MCF 10A (cell line): ENCODE measurements at regions not wholly inside any gene's neighbourhood (a gene's known extent, or its start where the extent isn't known, plus 50 kb on each side); places are given as distances from the start of the nearest gene placed in this dataset.

Experiments used
- BruUV-seq: library from RNA; stranded (reverse); fragments of 400-500 nt; replicated peaks from 2 replicates; lab custom pipeline; 2021; lab: Mats Ljungman, UMichigan
- CTCF ChIA-PET: fragments of 300-600 bp; sonication (Branson Sonifier 250); formaldehyde crosslinking; extraction: SDS; loops from one replicate; lab custom pipeline; 2021; ENCODE audit warnings: antibody characterized with exemption, inconsistent platforms; lab: Yijun Ruan, JAX
- POLR2A ChIA-PET: fragments of 300-600, 350-650 bp; sonication (Branson Sonifier 250); formaldehyde crosslinking; extraction: SDS; loops from one replicate; lab custom pipeline; 2020; ENCODE audit warnings: antibody characterized with exemption, inconsistent platforms; lab: Yijun Ruan, JAX
- DNase-seq: peaks from one replicate; pipeline ENCODE4 v3.0.0-alpha.2; 2018; ENCODE audit not compliant: unreplicated experiment
- H3K27ac Mint-ChIP-seq: one replicate; pipeline ENCODE4 v1.8.0; 2022; ENCODE audit warnings: mild to moderate bottlenecking, low read depth, mixed read lengths; ENCODE audit not compliant: unreplicated experiment
- H3K27me3 Mint-ChIP-seq: one replicate; pipeline ENCODE4 v1.8.0; 2022; ENCODE audit warnings: mixed read lengths; ENCODE audit not compliant: insufficient read depth, unreplicated experiment
- H3K36me3 Mint-ChIP-seq: one replicate; pipeline ENCODE4 v1.8.0; 2022; ENCODE audit warnings: mild to moderate bottlenecking, moderate library complexity, mixed read lengths; ENCODE audit not compliant: insufficient read depth, unreplicated experiment
- H3K4me1 Mint-ChIP-seq: one replicate; pipeline ENCODE4 v1.8.0; 2022; ENCODE audit warnings: mixed read lengths; ENCODE audit not compliant: insufficient read depth, unreplicated experiment
- H3K4me3 Mint-ChIP-seq: one replicate; pipeline ENCODE4 v1.8.0; 2022; ENCODE audit warnings: mild to moderate bottlenecking, moderate library complexity, mixed read lengths; ENCODE audit not compliant: unreplicated experiment
- H3K9me3 Mint-ChIP-seq: one replicate; pipeline ENCODE4 v1.8.0; 2022; ENCODE audit warnings: mixed read lengths; ENCODE audit not compliant: unreplicated experiment
- intact Hi-C: fragments of 100-400 bp; cut with micrococcal nuclease; formaldehyde crosslinking; loops from 2 replicates; pipeline ENCODE4 v1.14.1; 2022
- TF ChIP-seq, protein P1 (sequence below): fragments of 200-600 bp; IDR thresholded peaks from one replicate; pipeline ENCODE4 v1.8.0; 2022; ENCODE audit warnings: antibody characterized with exemption, mild to moderate bottlenecking; ENCODE audit not compliant: unreplicated experiment

DNA sequence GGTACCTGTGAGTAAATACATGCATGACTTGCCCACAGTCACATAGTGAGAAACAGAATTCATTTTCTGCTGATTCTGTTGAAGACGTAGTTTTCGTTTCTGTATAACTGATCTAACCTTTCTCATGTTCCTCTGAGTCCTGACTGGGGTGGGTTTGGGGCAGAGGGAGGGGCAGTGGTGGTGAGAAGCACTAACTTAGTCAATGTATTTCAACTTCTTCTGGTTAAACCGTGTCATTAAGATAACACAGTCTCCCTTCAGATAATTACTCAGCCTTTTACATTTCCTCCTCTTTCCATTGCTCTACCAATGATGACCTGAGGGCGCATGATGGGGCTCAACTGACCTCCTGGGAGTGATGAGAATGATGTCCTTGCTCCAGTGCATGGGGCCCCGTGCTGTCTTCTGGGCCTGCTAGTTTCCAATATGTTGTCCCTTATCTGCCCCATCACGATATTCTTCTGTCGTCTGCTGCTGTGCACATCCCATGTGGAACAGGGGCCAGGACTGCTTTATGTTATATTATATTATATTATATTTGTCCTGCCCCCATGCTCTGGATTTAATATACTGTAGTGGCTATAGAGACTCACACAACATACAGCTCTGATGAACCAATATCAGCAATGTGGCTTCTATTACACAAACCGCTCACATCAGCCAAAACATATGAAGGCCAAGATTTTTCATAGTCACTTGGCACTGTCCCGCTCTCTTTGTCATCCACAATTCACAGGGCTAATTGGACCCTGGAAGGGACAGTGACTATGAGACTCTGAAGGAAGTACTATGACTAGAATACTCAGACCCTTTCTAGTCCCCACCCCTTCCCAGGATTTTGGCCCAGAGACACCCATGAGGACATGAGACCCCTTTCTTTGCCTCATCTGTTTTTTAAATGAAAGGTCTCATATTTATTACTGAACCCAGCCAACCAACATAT is 407.1 kb upstream of the MCTP2 start:
- CTCF ChIA-PET: no interaction called here
- intact Hi-C loops: no loop called here
- TF ChIP-seq, protein P1, sequence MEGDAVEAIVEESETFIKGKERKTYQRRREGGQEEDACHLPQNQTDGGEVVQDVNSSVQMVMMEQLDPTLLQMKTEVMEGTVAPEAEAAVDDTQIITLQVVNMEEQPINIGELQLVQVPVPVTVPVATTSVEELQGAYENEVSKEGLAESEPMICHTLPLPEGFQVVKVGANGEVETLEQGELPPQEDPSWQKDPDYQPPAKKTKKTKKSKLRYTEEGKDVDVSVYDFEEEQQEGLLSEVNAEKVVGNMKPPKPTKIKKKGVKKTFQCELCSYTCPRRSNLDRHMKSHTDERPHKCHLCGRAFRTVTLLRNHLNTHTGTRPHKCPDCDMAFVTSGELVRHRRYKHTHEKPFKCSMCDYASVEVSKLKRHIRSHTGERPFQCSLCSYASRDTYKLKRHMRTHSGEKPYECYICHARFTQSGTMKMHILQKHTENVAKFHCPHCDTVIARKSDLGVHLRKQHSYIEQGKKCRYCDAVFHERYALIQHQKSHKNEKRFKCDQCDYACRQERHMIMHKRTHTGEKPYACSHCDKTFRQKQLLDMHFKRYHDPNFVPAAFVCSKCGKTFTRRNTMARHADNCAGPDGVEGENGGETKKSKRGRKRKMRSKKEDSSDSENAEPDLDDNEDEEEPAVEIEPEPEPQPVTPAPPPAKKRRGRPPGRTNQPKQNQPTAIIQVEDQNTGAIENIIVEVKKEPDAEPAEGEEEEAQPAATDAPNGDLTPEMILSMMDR: no peak
- Mint-ChIP-seq H3K4me1 (peaks cover 15% of the 10 kb centered on the region), H3K4me3 (no peak overlapping the region), H3K27ac (no peak overlapping the region), H3K9me3 (no peaks in the 10 kb centered on the region), H3K36me3 (no peaks in the 10 kb centered on the region), H3K27me3 (no peaks in the 10 kb centered on the region)
- POLR2A ChIA-PET: no interaction called here
- no TSS peak for BruUV-seq
- DNase-seq: no peak

DNA sequence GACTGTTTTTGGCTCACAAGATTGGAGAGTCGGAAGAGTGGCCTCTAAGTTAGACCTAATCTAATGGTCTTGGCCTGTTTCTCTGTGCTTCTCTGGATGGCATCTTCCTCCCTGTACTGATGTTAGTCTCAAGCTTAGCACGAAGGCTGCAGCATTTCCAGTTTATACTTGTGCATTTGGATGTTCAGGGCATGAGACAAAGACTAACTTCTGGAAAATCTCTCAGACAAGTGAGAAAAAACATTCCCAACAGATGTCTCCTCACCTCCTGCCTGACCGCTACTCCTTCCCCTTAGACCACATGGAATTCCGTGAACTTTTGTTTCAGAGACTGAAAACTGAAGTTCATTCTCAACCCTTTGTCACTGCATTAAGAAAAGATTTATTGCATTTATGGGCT is 410.8 kb upstream of the MCTP2 start:
- CTCF ChIA-PET: no interaction called here
- no TSS peak for BruUV-seq

DNA sequence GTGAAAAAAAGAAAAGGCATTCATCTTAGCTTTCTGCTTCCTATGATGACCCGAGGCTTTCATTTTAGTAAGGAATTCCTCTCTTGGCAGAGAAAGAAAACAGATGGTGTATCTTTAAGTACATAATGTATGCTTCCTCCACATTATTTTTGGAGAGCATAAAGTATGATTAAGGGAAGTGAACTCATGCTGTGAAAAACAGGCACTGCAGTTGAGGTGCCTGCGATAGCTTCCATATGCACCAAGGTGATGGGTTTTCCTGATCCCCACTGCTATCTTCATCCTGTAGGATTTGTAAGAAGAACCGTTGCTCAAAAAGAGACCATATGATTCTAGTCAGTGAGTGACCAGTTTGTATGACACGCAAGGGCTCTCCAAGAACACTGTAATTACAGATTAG is 411.5 kb upstream of the MCTP2 start:
- TF ChIP-seq, protein P1: no peak
- ChIA-PET CTCF (interaction anchor here (0.7 kb wide), 1 partner anchor 300 kb away, joined by 3 read pairs; no protein-coding TSS in a partner anchor), POLR2A (interaction anchor here (1.2 kb wide), 1 partner anchor 10 kb away, joined by 4 read pairs; no protein-coding TSS in a partner anchor)
- Mint-ChIP-seq H3K4me3 (no peak overlapping the region), H3K27ac (no peak overlapping the region), H3K9me3 (peaks cover 12% of the 10 kb centered on the region), H3K36me3 (no peaks in the 10 kb centered on the region), H3K4me1 (no peaks in the 10 kb centered on the region), H3K27me3 (no peaks in the 10 kb centered on the region)
- BruUV-seq: no TSS peak
- intact Hi-C loops: no loop called here
- no peak for DNase-seq

More for the DNA sequence above, 410.8 kb upstream of the MCTP2 start:
- POLR2A ChIA-PET: interaction anchor here (1.2 kb wide), 1 partner anchor 9 kb away, joined by 4 read pairs; no protein-coding TSS in a partner anchor
- DNase-seq: no peak
- intact Hi-C loops: no loop called here
- Mint-ChIP-seq H3K27ac (no peak overlapping the region), H3K4me3 (no peak overlapping the region), H3K9me3 (peaks cover 12% of the 10 kb centered on the region), H3K27me3 (no peaks in the 10 kb centered on the region), H3K4me1 (no peaks in the 10 kb centered on the region), H3K36me3 (no peaks in the 10 kb centered on the region)
- TF ChIP-seq, protein P1: no peak

DNA sequence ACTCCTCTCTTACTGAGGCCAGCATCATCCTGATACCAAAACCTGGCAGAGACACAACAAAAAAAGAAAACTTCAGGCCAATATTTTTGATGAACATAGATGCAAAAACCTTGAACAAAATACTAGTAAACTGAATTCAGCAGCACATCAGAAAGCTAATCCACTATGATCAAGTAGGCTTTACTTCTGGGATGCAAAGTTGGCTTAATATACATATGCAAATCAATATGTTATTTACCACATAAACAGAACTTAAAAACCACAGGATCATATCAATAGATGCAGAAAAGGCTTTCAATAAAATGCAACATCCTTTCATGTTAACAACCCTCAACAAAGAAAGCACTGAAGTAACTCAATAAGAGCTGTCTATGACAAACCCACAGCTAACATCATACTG is 414.5 kb upstream of the MCTP2 start:
- Mint-ChIP-seq H3K4me1 (peaks cover 11% of the 10 kb centered on the region), H3K4me3 (no peak overlapping the region), H3K27me3 (no peaks in the 10 kb centered on the region), H3K36me3 (no peaks in the 10 kb centered on the region), H3K27ac (no peak overlapping the region), H3K9me3 (peaks cover 12% of the 10 kb centered on the region)
- intact Hi-C loops: no loop called here
- no peak for DNase-seq
- POLR2A ChIA-PET: no interaction called here
- CTCF ChIA-PET: no interaction called here
- no TSS peak for BruUV-seq
- TF ChIP-seq, protein P1: no peak
